VCaP (cell line): ENCODE measurements at regions not wholly inside any gene's neighbourhood (a gene's known extent, or its start where the extent isn't known, plus 50 kb on each side); places are given as distances from the start of the nearest gene placed in this dataset.

Source experiments
- H3K27ac ChIP-seq: fragments of 450-650 bp; 2 replicates; pipeline ENCODE4 v1.5.1; 2017
- TF ChIP-seq, protein P1 (sequence below): fragments of 450-650 bp; conservative IDR thresholded peaks from 2 replicates; pipeline ENCODE4 v1.5.1; 2017; ENCODE audit warnings: mild to moderate bottlenecking, moderate library complexity

DNA sequence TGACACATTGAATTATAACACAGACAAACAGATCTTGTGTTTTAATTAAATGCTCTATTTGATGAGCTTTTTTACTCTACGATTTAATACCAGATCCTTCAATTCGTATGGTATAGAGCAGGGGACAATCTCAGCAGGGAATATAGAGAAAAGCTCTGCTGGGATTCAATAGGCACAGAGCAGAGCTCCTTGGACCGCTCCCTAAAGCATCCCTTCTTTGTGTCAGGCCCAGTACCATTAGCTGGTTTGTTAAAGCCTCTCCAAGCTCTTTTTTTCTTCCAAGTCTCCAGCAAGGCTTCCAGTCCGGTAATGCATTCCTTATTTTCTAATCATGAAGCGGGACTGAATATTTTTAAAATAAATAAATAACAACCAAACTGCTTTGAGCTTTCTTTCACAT is 466.0 kb downstream of the NR4A2 start:
- H3K27ac ChIP-seq: no peak overlapping the region
- TF ChIP-seq, protein P1, sequence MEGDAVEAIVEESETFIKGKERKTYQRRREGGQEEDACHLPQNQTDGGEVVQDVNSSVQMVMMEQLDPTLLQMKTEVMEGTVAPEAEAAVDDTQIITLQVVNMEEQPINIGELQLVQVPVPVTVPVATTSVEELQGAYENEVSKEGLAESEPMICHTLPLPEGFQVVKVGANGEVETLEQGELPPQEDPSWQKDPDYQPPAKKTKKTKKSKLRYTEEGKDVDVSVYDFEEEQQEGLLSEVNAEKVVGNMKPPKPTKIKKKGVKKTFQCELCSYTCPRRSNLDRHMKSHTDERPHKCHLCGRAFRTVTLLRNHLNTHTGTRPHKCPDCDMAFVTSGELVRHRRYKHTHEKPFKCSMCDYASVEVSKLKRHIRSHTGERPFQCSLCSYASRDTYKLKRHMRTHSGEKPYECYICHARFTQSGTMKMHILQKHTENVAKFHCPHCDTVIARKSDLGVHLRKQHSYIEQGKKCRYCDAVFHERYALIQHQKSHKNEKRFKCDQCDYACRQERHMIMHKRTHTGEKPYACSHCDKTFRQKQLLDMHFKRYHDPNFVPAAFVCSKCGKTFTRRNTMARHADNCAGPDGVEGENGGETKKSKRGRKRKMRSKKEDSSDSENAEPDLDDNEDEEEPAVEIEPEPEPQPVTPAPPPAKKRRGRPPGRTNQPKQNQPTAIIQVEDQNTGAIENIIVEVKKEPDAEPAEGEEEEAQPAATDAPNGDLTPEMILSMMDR: no peak

- TF ChIP-seq, protein P1: no peak
- no peak overlapping the region for H3K27ac ChIP-seq
Measured at GRCh38 chr2:155852156-155852555, 480.4 kb downstream of the NR4A2 start.

DNA sequence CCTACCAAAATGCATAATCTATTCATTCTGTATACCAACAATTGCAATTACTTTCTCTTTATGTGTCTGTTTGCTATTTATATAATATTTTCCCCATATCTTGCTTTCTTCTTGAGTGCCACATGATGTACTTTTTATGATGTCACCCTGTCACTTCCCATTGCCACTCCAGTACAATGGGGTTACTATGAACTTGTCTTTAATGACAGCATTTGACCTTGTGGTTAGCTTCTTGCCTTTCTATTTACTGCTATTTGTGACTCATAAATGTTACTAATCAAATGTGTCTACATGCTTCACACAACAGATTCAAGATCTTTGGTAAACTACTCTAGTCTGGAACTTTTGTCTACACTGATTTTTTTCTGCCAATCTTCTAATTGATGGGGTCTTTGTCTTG is 486.3 kb downstream of the NR4A2 start:
- TF ChIP-seq, protein P1: no peak

DNA sequence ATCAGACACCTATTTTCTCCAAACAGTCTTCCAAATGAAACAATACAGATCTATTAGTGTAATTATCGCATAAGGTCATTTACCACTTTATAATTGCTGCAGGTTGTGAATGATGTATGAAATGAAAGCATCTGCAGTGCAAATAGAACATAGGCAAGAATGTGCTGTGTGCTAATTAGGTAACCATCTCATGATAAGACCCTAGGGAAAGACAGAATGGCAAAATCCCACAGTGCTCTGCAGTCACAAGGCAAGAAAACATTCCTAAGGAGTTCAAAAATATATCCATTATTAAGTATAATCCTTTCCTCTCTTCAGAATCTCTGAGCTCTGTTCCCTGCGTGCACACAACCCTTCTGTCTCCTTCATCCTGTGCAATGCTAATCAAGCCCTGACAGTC is 488.1 kb downstream of the NR4A2 start:
- TF ChIP-seq, protein P1: no peak
- no peak overlapping the region for H3K27ac ChIP-seq

More for the DNA sequence above, 486.3 kb downstream of the NR4A2 start:
- no peak overlapping the region for H3K27ac ChIP-seq

- no peak overlapping the region for H3K27ac ChIP-seq
- TF ChIP-seq, protein P1: no peak
Measured at GRCh38 chr2:155842103-155842502, 490.4 kb downstream of the NR4A2 start.

- no peak overlapping the region for H3K27ac ChIP-seq
- TF ChIP-seq, protein P1: no peak
Measured at GRCh38 chr2:155841442-155841841, 491.1 kb downstream of the NR4A2 start.

DNA sequence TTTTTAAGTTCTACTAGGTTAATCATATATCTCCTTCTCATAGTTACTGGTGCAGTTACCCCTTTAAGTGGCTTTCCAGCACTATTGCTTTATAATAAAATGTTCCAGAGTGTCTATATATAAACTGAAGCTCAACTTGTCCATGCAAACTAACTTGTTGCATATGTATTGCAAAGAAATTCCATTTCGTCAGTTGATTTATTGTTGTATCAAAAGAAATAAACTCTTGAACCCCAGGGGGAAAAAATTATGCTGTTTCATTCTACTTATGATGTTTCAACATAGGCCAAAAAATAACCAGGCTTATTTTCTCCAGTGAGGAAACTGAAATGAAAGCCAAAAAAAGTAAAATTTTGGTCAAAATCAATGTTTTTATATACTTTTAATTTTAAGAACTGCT is 491.9 kb downstream of the NR4A2 start:
- H3K27ac ChIP-seq: no peak overlapping the region
- TF ChIP-seq, protein P1: no peak

- H3K27ac ChIP-seq: no peak overlapping the region
- TF ChIP-seq, protein P1: no peak
Measured at GRCh38 chr2:155839991-155840390, 492.5 kb downstream of the NR4A2 start.
